ENCODE measurements at regions not wholly inside any gene's neighbourhood (a gene's known extent, or its start where the extent isn't known, plus 50 kb on each side); places are given as distances from the start of the nearest gene placed in this dataset.

GRCh38 chrX:85630901-85631300 is 251.4 kb upstream of the POF1B start:
- no peak; the same call in 1 of the 2 replicates for TF ChIP-seq CTCF (conservative IDR thresholded peaks at IDR 0.05)
- no peak for TF ChIP-seq ZFX (IDR thresholded peaks at IDR 0.05)

Measured in C4-2B (cell line).